ENCODE measurements at regions not wholly inside any gene's neighbourhood (a gene's known extent, or its start where the extent isn't known, plus 50 kb on each side); places are given as distances from the start of the nearest gene placed in this dataset.

DNA sequence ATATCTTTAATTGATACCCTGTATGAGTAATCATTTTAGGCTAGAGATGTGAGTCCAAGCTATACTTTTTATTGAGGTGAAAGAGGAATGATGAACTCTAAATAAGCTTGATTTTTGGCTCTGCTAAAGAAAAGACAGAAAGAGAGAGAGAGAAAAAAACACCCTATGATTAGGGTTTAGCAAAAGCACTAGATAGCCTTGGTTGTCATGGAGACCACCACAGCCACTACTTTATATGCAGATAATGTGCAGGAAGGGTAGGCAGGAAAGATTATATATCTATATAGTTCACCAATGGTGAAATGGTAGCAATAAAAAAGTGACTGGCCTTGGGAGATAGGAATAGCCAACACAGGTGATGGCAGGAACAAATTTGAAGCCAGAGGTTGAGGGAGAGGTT is 69.9 kb upstream of the CAMK2D start:
- no TSS peak for BruUV-seq (replicated peaks)
- Histone ChIP-seq H3K4me1 (replicated peaks in 1 of 2; ENCODE audit: control insufficient read depth in 2 of 2, insufficient read depth in 2 of 2, low read length in 2 of 2) (no peaks in the 10 kb centered on the region), H3K27ac (ENCODE audit: extremely low read depth, low read depth, low read length) (no peak overlapping the region), H3K4me3 (no peak overlapping the region), H3K79me2 (ENCODE audit: control insufficient read depth, insufficient read depth, low read length) (no peaks in the 10 kb centered on the region), H3K4me2 (ENCODE audit: insufficient read depth, low read length) (no peak overlapping the region), H3K36me3 (ENCODE audit: control insufficient read depth, insufficient read depth, low read length) (no peaks in the 10 kb centered on the region), H3K9me3 (replicated peaks; ENCODE audit: control insufficient read depth, insufficient read depth, low read depth, low read length) (no peaks in the 10 kb centered on the region), H2AFZ (ENCODE audit: low read depth, low read length) (no peak overlapping the region), H4K20me1 (replicated peaks; ENCODE audit: control insufficient read depth, insufficient read depth, low read length) (no peaks in the 10 kb centered on the region), H3K9me1 (ENCODE audit: control insufficient read depth, insufficient read depth, low read length) (no peaks in the 10 kb centered on the region), H3K27me3 (ENCODE audit: control insufficient read depth in 2 of 2, insufficient read depth in 2 of 2, low read length in 2 of 2) (no peaks in the 10 kb centered on the region), H3K9ac (ENCODE audit: insufficient read depth in 1 of 2, low read depth in 2 of 2, low read length in 2 of 2) (no peak overlapping the region)
- in situ Hi-C loops (cut with MboI) (no loop called here), intact Hi-C loops (cut with micrococcal nuclease) (no loop called here)
- peak; percentile 21; the same call in 1 of the 2 replicates for TF ChIP-seq RFX1 (IDR thresholded peaks at IDR 0.05)
- TF ChIP-seq ZNF431 (CRISPR knock-in tag; IDR thresholded peaks at IDR 0.05) = no peak
- DNase-seq (ENCODE audit: extremely low read depth in 1 of 4, low spot score in 3 of 4) (no peak), ATAC-seq (no peak), FAIRE-seq (no peak)
- CTCF ChIA-PET (ENCODE audit: low intra/inter-chr PET ratio) = no interaction called here
- POLR2A ChIA-PET = no interaction called here

DNA sequence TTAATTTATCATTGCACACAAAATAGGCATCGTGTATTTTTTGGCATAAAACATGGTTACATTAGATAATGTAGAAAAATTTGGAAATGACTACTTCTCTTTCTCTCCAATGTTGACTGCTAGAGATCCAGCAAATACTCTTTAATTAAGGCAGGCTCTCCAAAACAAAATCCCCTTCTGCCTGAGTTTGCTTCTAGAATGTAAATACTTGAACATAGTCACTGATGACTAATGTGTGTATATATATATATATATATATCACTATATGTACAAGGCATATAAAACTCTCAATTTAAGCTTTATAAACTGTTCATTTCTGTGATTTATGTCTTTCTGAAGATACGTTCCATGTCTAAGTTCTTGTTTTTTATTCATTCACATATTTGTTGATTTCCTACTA is 67.2 kb upstream of the CAMK2D start:
- Histone ChIP-seq H2AFZ (ENCODE audit: low read depth, low read length) (no peak overlapping the region), H4K20me1 (replicated peaks; ENCODE audit: control insufficient read depth, insufficient read depth, low read length) (no peaks in the 10 kb centered on the region), H3K9me1 (ENCODE audit: control insufficient read depth, insufficient read depth, low read length) (no peaks in the 10 kb centered on the region), H3K4me2 (ENCODE audit: insufficient read depth, low read length) (no peak overlapping the region), H3K4me1 (replicated peaks in 1 of 2; ENCODE audit: control insufficient read depth in 2 of 2, insufficient read depth in 2 of 2, low read length in 2 of 2) (no peaks in the 10 kb centered on the region), H3K79me2 (ENCODE audit: control insufficient read depth, insufficient read depth, low read length) (no peaks in the 10 kb centered on the region), H3K9ac (ENCODE audit: insufficient read depth in 1 of 2, low read depth in 2 of 2, low read length in 2 of 2) (no peak overlapping the region), H3K27me3 (ENCODE audit: control insufficient read depth in 2 of 2, insufficient read depth in 2 of 2, low read length in 2 of 2) (no peaks in the 10 kb centered on the region), H3K27ac (ENCODE audit: extremely low read depth, low read depth, low read length) (no peak overlapping the region), H3K9me3 (replicated peaks; ENCODE audit: control insufficient read depth, insufficient read depth, low read depth, low read length) (no peaks in the 10 kb centered on the region), H3K4me3 (no peak overlapping the region), H3K36me3 (ENCODE audit: control insufficient read depth, insufficient read depth, low read length) (no peaks in the 10 kb centered on the region)
- DNase-seq (ENCODE audit: extremely low read depth in 1 of 4, low spot score in 3 of 4) (no peak), ATAC-seq (no peak), FAIRE-seq (no peak)
- intact Hi-C loops (cut with micrococcal nuclease) = no loop called here
- ChIA-PET POLR2A (no interaction called here), CTCF (ENCODE audit: low intra/inter-chr PET ratio) (no interaction called here)
- in situ Hi-C loops (cut with MboI) = no loop called here
- BruUV-seq (replicated peaks) = no TSS peak
- 0% methylated on average over 2 of the region's 2 CpGs for WGBS (ENCODE audit: insufficient coverage, low coverage, missing lambda C conversion rate)
- no peak for TF ChIP-seq ZNF717 (CRISPR knock-in tag; IDR thresholded peaks at IDR 0.05)
- no peak for TF ChIP-seq CBX3 (IDR thresholded peaks at IDR 0.05; ENCODE audit: borderline replicate concordance in 1 of 2, low read length in 2 of 2)
- TF ChIP-seq IFI16 (CRISPR knock-in tag; IDR thresholded peaks at IDR 0.05) = no peak
- no peak for TF ChIP-seq ZNF76 (CRISPR knock-in tag; IDR thresholded peaks at IDR 0.05; ENCODE audit: borderline replicate concordance)
- TF ChIP-seq ZFP1 (CRISPR knock-in tag; IDR thresholded peaks at IDR 0.05) = no peak
- TF ChIP-seq LEF1 (IDR thresholded peaks at IDR 0.05) = no peak
- TF ChIP-seq ZBTB7A (IDR thresholded peaks at IDR 0.05; ENCODE audit: borderline replicate concordance, control insufficient read depth, low read depth, low read length) = no peak
- no peak for TF ChIP-seq ELF4 (CRISPR knock-in tag; IDR thresholded peaks at IDR 0.05)
- TF ChIP-seq, protein P1, sequence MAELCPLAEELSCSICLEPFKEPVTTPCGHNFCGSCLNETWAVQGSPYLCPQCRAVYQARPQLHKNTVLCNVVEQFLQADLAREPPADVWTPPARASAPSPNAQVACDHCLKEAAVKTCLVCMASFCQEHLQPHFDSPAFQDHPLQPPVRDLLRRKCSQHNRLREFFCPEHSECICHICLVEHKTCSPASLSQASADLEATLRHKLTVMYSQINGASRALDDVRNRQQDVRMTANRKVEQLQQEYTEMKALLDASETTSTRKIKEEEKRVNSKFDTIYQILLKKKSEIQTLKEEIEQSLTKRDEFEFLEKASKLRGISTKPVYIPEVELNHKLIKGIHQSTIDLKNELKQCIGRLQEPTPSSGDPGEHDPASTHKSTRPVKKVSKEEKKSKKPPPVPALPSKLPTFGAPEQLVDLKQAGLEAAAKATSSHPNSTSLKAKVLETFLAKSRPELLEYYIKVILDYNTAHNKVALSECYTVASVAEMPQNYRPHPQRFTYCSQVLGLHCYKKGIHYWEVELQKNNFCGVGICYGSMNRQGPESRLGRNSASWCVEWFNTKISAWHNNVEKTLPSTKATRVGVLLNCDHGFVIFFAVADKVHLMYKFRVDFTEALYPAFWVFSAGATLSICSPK (IDR thresholded peaks at IDR 0.05; ENCODE audit: borderline replicate concordance) = no peak
- TF ChIP-seq ZNF143 (CRISPR knock-in tag; IDR thresholded peaks at IDR 0.05) = no peak
- no peak for TF ChIP-seq BRF1 (IDR thresholded peaks at IDR 0.05; ENCODE audit: borderline replicate concordance, extremely low read depth, insufficient read length)
- TF ChIP-seq HMGN3 (IDR thresholded peaks at IDR 0.05; ENCODE audit: borderline replicate concordance, extremely low read depth, insufficient read length, low read depth, low read length) = no peak
- TF ChIP-seq RNF219 (CRISPR knock-in tag; IDR thresholded peaks at IDR 0.05) = no peak

Measured in K562 (cell line).